ENCODE measurements at regions not wholly inside any gene's neighbourhood (a gene's known extent, or its start where the extent isn't known, plus 50 kb on each side); places are given as distances from the start of the nearest gene placed in this dataset.

DNA sequence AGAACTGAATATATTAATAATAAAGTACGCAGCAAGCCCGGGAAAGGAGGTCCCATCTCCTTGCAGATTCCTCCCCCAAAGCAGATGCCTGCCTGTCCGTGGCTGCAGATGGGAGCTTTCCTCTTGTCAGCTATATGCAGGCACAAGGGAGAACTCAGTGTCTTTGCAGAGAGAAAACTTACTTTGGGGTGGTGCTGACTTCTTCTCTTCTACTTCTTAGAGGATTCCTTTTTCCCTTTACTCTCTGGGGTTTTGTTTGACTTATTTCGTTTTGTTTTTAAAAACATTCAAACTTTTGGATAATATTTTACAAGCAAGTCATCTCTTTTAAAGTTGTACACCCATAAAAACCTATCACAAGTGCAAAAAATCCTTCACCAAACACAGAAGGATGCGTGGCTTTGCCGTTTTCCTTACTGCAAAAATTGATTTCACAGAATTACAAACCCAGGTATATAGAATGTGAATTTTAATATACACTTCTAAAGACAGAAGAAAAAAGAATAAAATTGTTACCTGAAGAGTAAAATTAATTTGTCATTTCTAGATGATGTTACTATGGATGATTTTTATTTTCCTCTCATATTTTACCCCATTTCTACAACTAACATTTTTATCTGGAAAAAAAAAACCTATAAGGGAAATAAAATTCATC, 65.3 kb upstream of the IGF1R start:
- TF ChIP-seq, protein P1, sequence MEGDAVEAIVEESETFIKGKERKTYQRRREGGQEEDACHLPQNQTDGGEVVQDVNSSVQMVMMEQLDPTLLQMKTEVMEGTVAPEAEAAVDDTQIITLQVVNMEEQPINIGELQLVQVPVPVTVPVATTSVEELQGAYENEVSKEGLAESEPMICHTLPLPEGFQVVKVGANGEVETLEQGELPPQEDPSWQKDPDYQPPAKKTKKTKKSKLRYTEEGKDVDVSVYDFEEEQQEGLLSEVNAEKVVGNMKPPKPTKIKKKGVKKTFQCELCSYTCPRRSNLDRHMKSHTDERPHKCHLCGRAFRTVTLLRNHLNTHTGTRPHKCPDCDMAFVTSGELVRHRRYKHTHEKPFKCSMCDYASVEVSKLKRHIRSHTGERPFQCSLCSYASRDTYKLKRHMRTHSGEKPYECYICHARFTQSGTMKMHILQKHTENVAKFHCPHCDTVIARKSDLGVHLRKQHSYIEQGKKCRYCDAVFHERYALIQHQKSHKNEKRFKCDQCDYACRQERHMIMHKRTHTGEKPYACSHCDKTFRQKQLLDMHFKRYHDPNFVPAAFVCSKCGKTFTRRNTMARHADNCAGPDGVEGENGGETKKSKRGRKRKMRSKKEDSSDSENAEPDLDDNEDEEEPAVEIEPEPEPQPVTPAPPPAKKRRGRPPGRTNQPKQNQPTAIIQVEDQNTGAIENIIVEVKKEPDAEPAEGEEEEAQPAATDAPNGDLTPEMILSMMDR (IDR thresholded peaks at IDR 0.05): no peak
- TF ChIP-seq POLR2A (IDR thresholded peaks at IDR 0.05): no peak
